ENCODE measurements at regions not wholly inside any gene's neighbourhood (a gene's known extent, or its start where the extent isn't known, plus 50 kb on each side); places are given as distances from the start of the nearest gene placed in this dataset.

GRCh38 chr14:86885280-86885679 is 1107.7 kb downstream of the GALC start (continued):
- no peak for TF ChIP-seq ETS1 (IDR thresholded peaks at IDR 0.05)
- TF ChIP-seq ZNF114 (CRISPR knock-in tag; IDR thresholded peaks at IDR 0.05), result no peak
- TF ChIP-seq CTCF (conservative IDR thresholded peaks at IDR 0.05; ENCODE audit: low read depth in 2 of 2), result no peak

GRCh38 chr14:86884498-86884897 is 1108.5 kb downstream of the GALC start:
- Histone ChIP-seq H2AFZ (no peak overlapping the region), H3K4me3 (no peak overlapping the region), H3K4me1 (ENCODE audit: insufficient read depth) (no peaks in the 10 kb centered on the region), H3K9me2 (ENCODE audit: insufficient read depth) (no peaks in the 10 kb centered on the region), H4K20me1 (replicated peaks; ENCODE audit: insufficient read depth) (no peaks in the 10 kb centered on the region), H3K79me2 (replicated peaks; ENCODE audit: insufficient read depth) (no peaks in the 10 kb centered on the region), H3K27me3 (ENCODE audit: insufficient read depth) (no peaks in the 10 kb centered on the region), H3K4me2 (no peak overlapping the region), H3K36me3 (ENCODE audit: insufficient read depth) (no peaks in the 10 kb centered on the region), H3K27ac (ENCODE audit: low read depth) (no peak overlapping the region), H3F3A (replicated peaks; ENCODE audit: low read depth) (no peaks in the 10 kb centered on the region)
- Mint-ChIP-seq H3K27ac (no peak overlapping the region), H3K36me3 (ENCODE audit: low read depth) (no peaks in the 10 kb centered on the region), H3K9me3 (no peaks in the 10 kb centered on the region), H3K4me3 (no peak overlapping the region), H3K27me3 (ENCODE audit: insufficient read depth, low read depth, poor library complexity) (no peaks in the 10 kb centered on the region), H3K4me1 (no peaks in the 10 kb centered on the region)
- no peak for ATAC-seq
- TF ChIP-seq EZH2 (IDR thresholded peaks at IDR 0.05; ENCODE audit: low read depth, unreplicated experiment) (no peak), JUNB (IDR thresholded peaks at IDR 0.05; ENCODE audit: unreplicated experiment) (no peak), ZNF462 (CRISPR knock-in tag; IDR thresholded peaks at IDR 0.05) (no peak), STAT1 (IDR thresholded peaks at IDR 0.05; ENCODE audit: unreplicated experiment) (no peak)
- no peak for DNase-seq (ENCODE audit: low spot score)

Measured in GM23338 (cell line).